NCI-H2196 (cell line): ENCODE measurements at regions not wholly inside any gene's neighbourhood (a gene's known extent, or its start where the extent isn't known, plus 50 kb on each side); places are given as distances from the start of the nearest gene placed in this dataset.

Experiments used
- DNase-seq: peaks from one replicate; lab custom pipeline; 2025; ENCODE audit not compliant: unreplicated experiment; lab: John Stamatoyannopoulos, UW

- no peak for DNase-seq
Observed at GRCh38 chr14:38103542-38104225, 104.0 kb upstream of the SSTR1 start.

- DNase-seq, result no peak
Observed at GRCh38 chr14:38105106-38105702, 102.5 kb upstream of the SSTR1 start.

- no peak for DNase-seq
Observed at GRCh38 chr14:38107216-38107631, 100.5 kb upstream of the SSTR1 start.

GRCh38 chr14:38108681-38109080, 99.0 kb upstream of the SSTR1 start:
- no peak for DNase-seq

- no peak for DNase-seq
Observed at GRCh38 chr14:38110258-38110657, 97.4 kb upstream of the SSTR1 start.

GRCh38 chr14:38111046-38111445, 96.7 kb upstream of the SSTR1 start:
- DNase-seq, result no peak

- DNase-seq, result no peak
Observed at GRCh38 chr14:38113546-38113945, 94.2 kb upstream of the SSTR1 start.

- no peak for DNase-seq
Observed at GRCh38 chr14:38116895-38117294, 90.8 kb upstream of the SSTR1 start.

GRCh38 chr14:38120109-38120508, 87.6 kb upstream of the SSTR1 start:
- no peak for DNase-seq

GRCh38 chr14:38121320-38122020, 86.2 kb upstream of the SSTR1 start:
- no peak for DNase-seq

- DNase-seq, result no peak
Observed at GRCh38 chr14:38122241-38122640, 85.5 kb upstream of the SSTR1 start.

GRCh38 chr14:38124506-38124905, 83.2 kb upstream of the SSTR1 start:
- no peak for DNase-seq

GRCh38 chr14:38125481-38126037, 82.1 kb upstream of the SSTR1 start:
- no peak for DNase-seq

- DNase-seq, result no peak
Observed at GRCh38 chr14:38127356-38127755, 80.3 kb upstream of the SSTR1 start.

GRCh38 chr14:38127784-38128183, 79.9 kb upstream of the SSTR1 start:
- DNase-seq, result no peak

- DNase-seq, result no peak
Observed at GRCh38 chr14:38128640-38129039, 79.1 kb upstream of the SSTR1 start.

GRCh38 chr14:38129192-38129591, 78.5 kb upstream of the SSTR1 start:
- DNase-seq, result no peak

- no peak for DNase-seq
Observed at GRCh38 chr14:38129705-38130104, 78.0 kb upstream of the SSTR1 start.

- no peak for DNase-seq
Observed at GRCh38 chr14:38134416-38135030, 73.2 kb upstream of the SSTR1 start.

GRCh38 chr14:38135106-38135867, 72.4 kb upstream of the SSTR1 start:
- DNase-seq, result no peak

- no peak for DNase-seq
Observed at GRCh38 chr14:38137005-38137404, 70.7 kb upstream of the SSTR1 start.
